ENCODE measurements at regions not wholly inside any gene's neighbourhood (a gene's known extent, or its start where the extent isn't known, plus 50 kb on each side); places are given as distances from the start of the nearest gene placed in this dataset.

- Mint-ChIP-seq H3K27me3 (ENCODE audit: low read depth) (no peaks in the 10 kb centered on the region), H3K27ac (no peak overlapping the region), H3K36me3 (ENCODE audit: low read depth) (no peaks in the 10 kb centered on the region), H3K4me1 (peaks cover 3% of the 10 kb centered on the region), H3K9me3 (peaks cover 8% of the 10 kb centered on the region), H3K4me3 (no peak overlapping the region)
- no peak for TF ChIP-seq CTCF (IDR thresholded peaks at IDR 0.05; ENCODE audit: unreplicated experiment in 3 of 3)
Observed at GRCh38 chr1:90347366-90347765, 352.5 kb downstream of the ZNF326 start.

- no peaks in the 10 kb centered on the region for H3K36me3 Mint-ChIP-seq (ENCODE audit: low read depth)
- H3K4me1 Mint-ChIP-seq = peaks cover 9% of the 10 kb centered on the region
- no peaks in the 10 kb centered on the region for H3K27me3 Mint-ChIP-seq (ENCODE audit: low read depth)
- no peak overlapping the region for H3K4me3 Mint-ChIP-seq
- no peak overlapping the region for H3K27ac Mint-ChIP-seq
- peaks cover 8% of the 10 kb centered on the region for H3K9me3 Mint-ChIP-seq
- TF ChIP-seq CTCF (IDR thresholded peaks at IDR 0.05; ENCODE audit: unreplicated experiment in 3 of 3) = no peak
Observed at GRCh38 chr1:90346757-90347156, 351.8 kb downstream of the ZNF326 start.

GRCh38 chr1:90346349-90346748, 351.4 kb downstream of the ZNF326 start:
- Mint-ChIP-seq H3K4me3 (no peak overlapping the region), H3K9me3 (peaks cover 8% of the 10 kb centered on the region), H3K27me3 (ENCODE audit: low read depth) (no peaks in the 10 kb centered on the region), H3K27ac (no peak overlapping the region), H3K36me3 (ENCODE audit: low read depth) (no peaks in the 10 kb centered on the region), H3K4me1 (peaks cover 13% of the 10 kb centered on the region)
- TF ChIP-seq CTCF (IDR thresholded peaks at IDR 0.05; ENCODE audit: unreplicated experiment in 3 of 3) = no peak

- H3K36me3 Mint-ChIP-seq (ENCODE audit: low read depth) = no peaks in the 10 kb centered on the region
- H3K4me3 Mint-ChIP-seq = no peak overlapping the region
- H3K9me3 Mint-ChIP-seq = peaks cover 7% of the 10 kb centered on the region
- peaks cover 22% of the 10 kb centered on the region for H3K4me1 Mint-ChIP-seq
- H3K27me3 Mint-ChIP-seq (ENCODE audit: low read depth) = no peaks in the 10 kb centered on the region
- TF ChIP-seq CTCF (IDR thresholded peaks at IDR 0.05; ENCODE audit: unreplicated experiment in 3 of 3) = no peak
- no peak overlapping the region for H3K27ac Mint-ChIP-seq
Observed at GRCh38 chr1:90344963-90345730, 350.2 kb downstream of the ZNF326 start.

- TF ChIP-seq CTCF (IDR thresholded peaks at IDR 0.05; ENCODE audit: unreplicated experiment in 3 of 3) = no peak
- H3K9me3 Mint-ChIP-seq = no peaks in the 10 kb centered on the region
- H3K27ac Mint-ChIP-seq = no peak overlapping the region
- H3K36me3 Mint-ChIP-seq (ENCODE audit: low read depth) = no peaks in the 10 kb centered on the region
- H3K27me3 Mint-ChIP-seq (ENCODE audit: low read depth) = no peaks in the 10 kb centered on the region
- H3K4me1 Mint-ChIP-seq = peaks cover 23% of the 10 kb centered on the region
- no peak overlapping the region for H3K4me3 Mint-ChIP-seq
Observed at GRCh38 chr1:90341516-90341915, 346.6 kb downstream of the ZNF326 start.

- no peaks in the 10 kb centered on the region for H3K9me3 Mint-ChIP-seq
- no peak overlapping the region for H3K4me3 Mint-ChIP-seq
- no peak for TF ChIP-seq CTCF (IDR thresholded peaks at IDR 0.05; ENCODE audit: unreplicated experiment in 3 of 3)
- no peaks in the 10 kb centered on the region for H3K36me3 Mint-ChIP-seq (ENCODE audit: low read depth)
- H3K27ac Mint-ChIP-seq = no peak overlapping the region
- H3K27me3 Mint-ChIP-seq (ENCODE audit: low read depth) = no peaks in the 10 kb centered on the region
- H3K4me1 Mint-ChIP-seq = peaks cover 27% of the 10 kb centered on the region
Observed at GRCh38 chr1:90340606-90341005, 345.7 kb downstream of the ZNF326 start.
